Head of caudate nucleus (tissue), 42 donors: ENCODE measurements at regions not wholly inside any gene's neighbourhood (a gene's known extent, or its start where the extent isn't known, plus 50 kb on each side); places are given as distances from the start of the nearest gene placed in this dataset.

Source experiments
- DNase-seq, 42 donors: peaks; one replicate each; pipeline versions ENCODE4 v3.0.0 to v3.0.0-alpha.2; 2020 to 2021; ENCODE audit warnings: mixed read lengths in 7 of 42
- intact Hi-C: fragments of 100-400 bp; cut with DNase I; formaldehyde crosslinking; loops from one replicate; pipeline ENCODE4 v1.15.0; 2022

DNA sequence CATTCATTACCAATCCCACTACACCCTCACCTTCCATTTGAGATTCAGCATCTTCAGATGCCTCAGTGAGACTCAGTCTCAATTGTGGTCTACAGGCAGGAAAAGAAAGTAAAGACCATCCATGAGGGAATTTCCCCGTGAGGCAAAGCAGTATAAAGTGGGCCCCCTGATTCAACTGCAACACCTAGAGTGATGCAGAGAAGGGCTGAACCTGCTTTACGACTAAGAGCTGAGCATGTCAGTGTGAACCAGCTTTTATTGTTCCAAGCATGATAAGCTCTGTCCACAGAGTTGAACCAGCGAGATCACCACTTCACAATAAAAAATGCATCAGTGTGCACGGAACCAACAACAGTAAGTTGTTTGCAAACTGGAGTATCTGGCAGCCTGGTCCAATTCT, 357.6 kb upstream of the ATP5MC3 start:
- no peak for DNase-seq
- intact Hi-C loops: no loop called here

- intact Hi-C loops: no loop called here
- no peak for DNase-seq
These were observed 354.5 kb upstream of the ATP5MC3 start for GRCh38 chr2:175536059-175536458.

DNA sequence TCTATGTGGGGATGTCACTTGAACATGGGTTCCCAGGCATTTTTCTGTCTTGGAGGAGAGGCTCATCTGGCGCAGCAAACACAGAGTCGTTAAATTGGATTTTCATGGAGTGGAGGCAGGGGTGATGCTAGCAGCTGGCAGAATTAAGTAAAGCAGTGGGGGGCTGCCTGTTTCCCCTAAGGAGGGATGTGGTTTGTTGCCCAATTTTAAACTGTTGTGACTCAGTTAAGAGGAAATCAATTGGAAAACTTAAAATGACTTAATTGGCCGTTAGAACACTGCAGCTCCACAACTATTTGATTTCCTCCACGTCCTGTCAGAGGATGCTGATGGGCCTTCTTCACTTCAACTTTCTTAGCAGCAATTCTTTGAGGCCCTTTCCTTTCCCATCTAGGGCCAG, 354.1 kb upstream of the ATP5MC3 start:
- no peak for DNase-seq
- intact Hi-C loops: no loop called here

DNA sequence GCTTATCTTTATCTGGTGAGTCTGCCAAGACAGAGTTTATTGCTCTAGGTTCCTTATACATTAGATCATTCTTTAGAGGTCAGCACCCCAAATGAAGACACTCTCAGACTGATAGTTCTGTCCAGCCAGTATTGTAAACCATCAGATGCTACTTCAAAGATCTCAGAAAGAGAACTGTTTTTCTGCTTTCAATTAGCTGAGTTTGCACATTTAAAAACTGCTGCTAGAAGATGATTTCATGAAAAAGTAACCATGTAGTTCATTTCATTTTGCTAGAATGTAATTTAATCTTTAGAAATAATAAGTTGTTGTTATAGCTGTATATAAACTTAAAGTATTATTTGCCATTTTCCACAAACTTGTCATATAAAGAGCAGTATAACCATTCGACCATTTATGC, 344.5 kb upstream of the ATP5MC3 start:
- intact Hi-C loops: no loop called here
- DNase-seq: no peak

DNA sequence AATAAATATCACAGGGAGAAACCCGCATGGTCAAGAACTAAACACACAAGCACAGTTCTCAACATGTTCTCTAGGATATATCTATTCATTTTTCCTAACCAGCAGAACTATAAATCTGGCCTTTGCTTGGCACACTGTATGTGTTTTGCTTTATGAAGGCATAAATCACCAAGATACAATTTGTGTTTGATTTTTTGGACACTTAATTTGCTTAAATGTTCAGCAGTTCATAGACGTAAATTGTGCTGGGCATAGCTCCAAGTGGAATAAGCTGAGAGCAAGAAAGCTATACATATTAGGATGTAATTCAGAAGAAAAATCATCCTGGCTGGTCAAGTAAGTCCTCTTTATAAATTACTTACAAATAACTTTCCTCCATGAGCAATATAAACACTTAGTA, 341.5 kb upstream of the ATP5MC3 start:
- intact Hi-C loops: no loop called here
- no peak for DNase-seq

GRCh38 chr2:175518206-175518605, 336.7 kb upstream of the ATP5MC3 start:
- no peak for DNase-seq
- intact Hi-C loops: no loop called here

DNA sequence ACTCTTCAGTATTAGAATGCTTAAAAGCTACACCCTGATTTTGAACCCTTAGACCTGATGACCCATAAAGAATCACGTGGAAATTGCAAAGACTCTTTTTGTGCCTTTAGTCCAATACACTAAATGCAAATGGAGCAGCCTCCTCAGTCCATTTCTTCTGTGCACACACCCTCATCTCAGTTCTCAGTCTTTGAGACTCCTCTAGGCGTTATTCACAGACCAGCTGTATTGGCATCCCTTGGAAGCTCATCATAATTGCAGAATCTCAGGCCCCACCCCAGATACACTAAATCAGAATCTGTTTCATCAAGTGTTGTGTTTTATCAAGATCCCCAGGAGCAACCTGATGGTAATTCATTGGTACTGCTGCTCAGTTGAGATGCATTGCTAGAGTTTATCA, 335.0 kb upstream of the ATP5MC3 start:
- intact Hi-C loops: no loop called here
- no peak for DNase-seq

GRCh38 chr2:175500255-175500654, 318.7 kb upstream of the ATP5MC3 start:
- no peak for DNase-seq
- intact Hi-C loops: no loop called here

GRCh38 chr2:175490360-175490791, 308.9 kb upstream of the ATP5MC3 start:
- intact Hi-C loops: no loop called here
- no peak for DNase-seq

GRCh38 chr2:175478096-175478768, 296.7 kb upstream of the ATP5MC3 start:
- intact Hi-C loops: no loop called here
- no peak for DNase-seq

- no peak for DNase-seq
- intact Hi-C loops: no loop called here
These were observed 295.4 kb upstream of the ATP5MC3 start for GRCh38 chr2:175476948-175477347.

GRCh38 chr2:175476374-175476773, 294.9 kb upstream of the ATP5MC3 start:
- intact Hi-C loops: no loop called here
- DNase-seq: no peak

GRCh38 chr2:175475130-175475529, 293.6 kb upstream of the ATP5MC3 start:
- DNase-seq: no peak
- intact Hi-C loops: no loop called here

GRCh38 chr2:175468431-175469098, 287.1 kb upstream of the ATP5MC3 start:
- intact Hi-C loops: no loop called here
- DNase-seq: no peak

- intact Hi-C loops: no loop called here
- no peak for DNase-seq
These were observed 283.6 kb upstream of the ATP5MC3 start for GRCh38 chr2:175465101-175465500.

GRCh38 chr2:175464311-175464670, 282.8 kb upstream of the ATP5MC3 start:
- DNase-seq: no peak
- intact Hi-C loops: no loop called here

DNA sequence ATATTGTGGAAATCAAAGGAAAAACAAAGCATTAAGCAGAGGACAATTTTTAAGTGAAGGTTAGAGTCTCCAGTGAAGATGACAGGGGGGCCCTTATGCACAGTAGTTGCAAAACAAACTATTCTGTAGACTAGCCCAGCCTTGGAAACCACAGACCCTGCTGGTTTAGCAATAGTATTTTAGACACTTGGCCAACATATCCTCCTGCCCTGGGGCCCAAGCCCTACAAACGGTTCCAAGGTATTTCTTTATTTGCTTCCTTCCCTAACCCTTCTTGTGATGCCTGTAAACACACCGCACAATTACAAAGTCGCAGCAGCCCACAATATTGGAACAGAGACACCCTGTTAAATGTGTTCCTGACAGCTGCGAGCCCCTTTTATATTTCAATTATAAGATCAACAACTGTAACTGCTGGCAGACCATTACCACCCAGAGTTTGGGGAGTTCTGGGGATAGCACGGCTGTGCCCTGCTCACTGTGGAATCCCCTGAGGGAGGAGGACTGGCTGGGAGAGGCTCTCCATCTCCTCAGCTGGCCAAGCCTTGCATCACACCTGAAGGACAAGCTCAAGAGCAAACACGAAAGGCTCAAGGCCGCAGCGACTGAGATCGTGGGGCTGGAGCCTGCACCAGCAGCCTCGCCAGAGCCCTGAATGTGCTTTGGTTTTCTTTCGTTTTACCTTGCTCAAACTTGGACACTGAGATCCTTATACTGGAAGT, 282.2 kb upstream of the ATP5MC3 start:
- intact Hi-C loops: no loop called here
- no peak for DNase-seq

GRCh38 chr2:175463169-175463568, 281.7 kb upstream of the ATP5MC3 start:
- intact Hi-C loops: no loop called here
- no peak for DNase-seq

GRCh38 chr2:175462246-175462645, 280.7 kb upstream of the ATP5MC3 start:
- no peak for DNase-seq
- intact Hi-C loops: no loop called here

DNA sequence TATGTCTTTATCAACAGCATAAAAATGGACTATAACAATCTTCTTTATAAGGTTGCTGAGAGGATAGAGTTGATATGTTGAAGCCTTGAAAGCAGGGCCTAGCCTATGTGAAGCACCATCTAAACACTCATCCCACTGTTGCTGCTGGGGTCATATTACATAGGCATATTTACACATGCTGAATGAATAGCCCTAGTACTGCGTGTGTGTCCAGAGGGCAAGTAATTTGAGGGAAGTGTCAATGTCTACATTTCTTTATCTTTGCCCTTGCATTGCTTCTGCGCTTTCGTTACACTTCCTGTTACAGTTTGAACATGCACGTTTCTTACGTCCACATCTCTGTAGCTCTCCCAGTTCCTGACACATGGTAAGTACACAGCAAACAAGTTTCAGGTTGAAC, 280.3 kb upstream of the ATP5MC3 start:
- no peak for DNase-seq
- intact Hi-C loops: no loop called here
